Gastrocnemius medialis (tissue), 4 donors: ENCODE measurements at regions not wholly inside any gene's neighbourhood (a gene's known extent, or its start where the extent isn't known, plus 50 kb on each side); places are given as distances from the start of the nearest gene placed in this dataset.
"Not testable (repeated sequence)": the region's sequence is repeated elsewhere in the genome, so short reads cannot be mapped to it uniquely, and the experiment has no call there.

Source experiments
- CTCF ChIP-seq, 5 experiments: fragments of 450-650 bp in 3 of 5; fragments of 200-600 bp in 2 of 5; sonication (generic) in 2 of 5; IDR thresholded peaks in 4 of 5; conservative IDR thresholded peaks in 1 of 5; 1 replicate in 4 of 5; 2 replicates in 1 of 5; pipeline ENCODE4 v1.5.1; 2016 to 2019; ENCODE audit warnings: antibody characterized with exemption in 5 of 5, mild to moderate bottlenecking in 3 of 5, moderate library complexity in 3 of 5
- POLR2A ChIP-seq, 2 donors: fragments of 450-650 bp; IDR thresholded peaks; one replicate each; pipeline ENCODE4 v1.6.1; 2017; ENCODE audit warnings: antibody characterized with exemption in 2 of 2, mild to moderate bottlenecking in 2 of 2, moderate library complexity in 2 of 2

- TF ChIP-seq CTCF (IDR thresholded peaks at IDR 0.05 in 4 of 5, conservative IDR thresholded peaks at IDR 0.05 in 1 of 5); POLR2A (IDR thresholded peaks at IDR 0.05): not testable (repeated sequence)
Measured at GRCh38 chr16:66024567-66024966, 341.9 kb upstream of the CDH5 start.
